GM12878 (cell line): ENCODE measurements at regions not wholly inside any gene's neighbourhood (a gene's known extent, or its start where the extent isn't known, plus 50 kb on each side); places are given as distances from the start of the nearest gene placed in this dataset.

Experiments
- ATAC-seq: fragments of 200-7000 bp; cut with Tn5 transposase; 3 replicates; pipeline ENCODE4 v1.9.1; 2020; ENCODE audit warnings: mild to moderate bottlenecking, moderate library complexity
- BruUV-seq: library from RNA; stranded (reverse); fragments of 400-500 nt; replicated peaks from 2 replicates; lab custom pipeline; 2021; lab: Mats Ljungman, UMichigan
- CTCF ChIA-PET: fragments of 300-600 bp; sonication (Branson Sonifier 250); formaldehyde crosslinking; extraction: SDS; loops from one replicate; lab custom pipeline; 2021; ENCODE audit warnings: inconsistent platforms; lab: Yijun Ruan, JAX
- POLR2A ChIA-PET: fragments of 350-600 bp; formaldehyde crosslinking; extraction: SDS; loops from one replicate; lab custom pipeline; 2021; ENCODE audit warnings: inconsistent platforms; lab: Charles Lee
- RAD21 ChIA-PET: fragments of 300-600 bp; sonication (Branson Sonifier 250); formaldehyde crosslinking; loops from one replicate; lab custom pipeline; 2023; ENCODE audit warnings: antibody characterized with exemption; ENCODE audit not compliant: unreplicated experiment; lab: Charles Lee
- SMC1A ChIA-PET: fragments of 300-600 bp; sonication (Branson Sonifier 250); formaldehyde crosslinking; loops from one replicate; lab custom pipeline; 2023; ENCODE audit not compliant: unreplicated experiment, uncharacterized antibody; lab: Charles Lee
- DNase-seq: peaks from one replicate; pipeline ENCODE4 v3.0.0-alpha.2; 2011; ENCODE audit warnings: low read depth, low spot score
- FAIRE-seq: peaks from 3 replicates; lab custom pipeline; 2011; peaks lifted over from hg19 to GRCh38; lab: Jason Lieb, UNC
- H2AFZ ChIP-seq: 2 replicates; pipeline ENCODE4 v1.6.0; 2011; ENCODE audit warnings: low read depth, low read length, control low read depth; ENCODE audit not compliant: control insufficient read depth
- H3K27ac ChIP-seq: 2 replicates; pipeline ENCODE4 v1.5.1; 2011; ENCODE audit warnings: control low read depth; ENCODE audit not compliant: control insufficient read depth, insufficient read depth
- H3K27me3 ChIP-seq, 2 experiments: replicated peaks in 1 of 2; 2 replicates each; pipeline versions ENCODE4 v1.6.0 to v1.6.1; 2011; ENCODE audit warnings: low read length in 1 of 2; ENCODE audit not compliant: control insufficient read depth in 2 of 2, insufficient read depth in 2 of 2
- H3K36me3 ChIP-seq, 2 experiments: 2 replicates each; pipeline ENCODE4 v1.5.1; 2011; ENCODE audit warnings: low read length in 1 of 2; ENCODE audit not compliant: control insufficient read depth in 2 of 2, insufficient read depth in 2 of 2
- H3K4me1 ChIP-seq: 2 replicates; pipeline ENCODE4 v1.6.1; 2011; ENCODE audit warnings: mild to moderate bottlenecking, low read length, moderate library complexity, mixed read lengths; ENCODE audit not compliant: control insufficient read depth, insufficient read depth
- H3K4me2 ChIP-seq: 2 replicates; pipeline ENCODE4 v1.6.0; 2011; ENCODE audit warnings: control low read depth; ENCODE audit not compliant: control insufficient read depth, insufficient read depth
- H3K4me3 ChIP-seq: fragments of 200-600 bp; sonication (generic); 2 replicates; pipeline ENCODE4 v1.5.1; 2016
- H3K79me2 ChIP-seq: 2 replicates; pipeline ENCODE4 v1.6.0; 2011; ENCODE audit warnings: low read length; ENCODE audit not compliant: control insufficient read depth, insufficient read depth
- H3K9ac ChIP-seq: 2 replicates; pipeline ENCODE4 v1.8.0; 2011; ENCODE audit warnings: low read length, control low read depth, mixed read lengths; ENCODE audit not compliant: control insufficient read depth, insufficient read depth
- H3K9me3 ChIP-seq: replicated peaks from 3 replicates; pipeline ENCODE4 v1.5.1; 2011; ENCODE audit warnings: mild to moderate bottlenecking, low read length; ENCODE audit not compliant: control insufficient read depth, insufficient read depth
- H4K20me1 ChIP-seq: 2 replicates; pipeline ENCODE4 v1.6.0; 2011; ENCODE audit not compliant: control insufficient read depth, insufficient read depth
- CHD2 ChIP-seq: IDR thresholded peaks from 2 replicates; pipeline ENCODE4 v1.6.1; 2011; ENCODE audit warnings: low read depth, low read length, improper control_type of control experiment, borderline replicate concordance
- CREM ChIP-seq: IDR thresholded peaks from 2 replicates; pipeline ENCODE4 v1.6.1; 2014; ENCODE audit warnings: antibody characterized with exemption, low read depth
- EP300 ChIP-seq, 2 experiments: fragments of 150-350 bp in 1 of 2; IDR thresholded peaks; 2 replicates each; pipeline ENCODE4 v1.6.1; 2011 to 2012; ENCODE audit warnings: low read depth in 2 of 2, low read length in 2 of 2, borderline replicate concordance in 1 of 2, improper control_type of control experiment in 1 of 2, inconsistent platforms in 1 of 2; ENCODE audit not compliant: control insufficient read depth in 1 of 2
- HSF1 ChIP-seq: fragments of 150-350 bp; IDR thresholded peaks from 2 replicates; pipeline ENCODE4 v1.6.1; 2014; ENCODE audit warnings: mild to moderate bottlenecking, low read depth, low read length
- MTA2 ChIP-seq: fragments of 450-650 bp; IDR thresholded peaks from 2 replicates; pipeline ENCODE4 v1.6.1; 2016; ENCODE audit warnings: low read depth, mild to moderate bottlenecking, moderate library complexity
- PKNOX1 ChIP-seq: fragments of 450-650 bp; IDR thresholded peaks from 2 replicates; pipeline ENCODE4 v1.6.1; 2016; ENCODE audit warnings: mild to moderate bottlenecking
- TCF7 ChIP-seq: IDR thresholded peaks from 2 replicates; pipeline ENCODE4 v1.6.1; 2014; ENCODE audit warnings: antibody characterized with exemption, borderline replicate concordance
- WRNIP1 ChIP-seq: IDR thresholded peaks from 2 replicates; pipeline ENCODE4 v1.6.1; 2011; ENCODE audit warnings: low read depth, low read length, improper control_type of control experiment, borderline replicate concordance
- WGBS: methylation state at CpG from one replicate; pipeline ENCODE4 v1.1.6; 2016; ENCODE audit warnings: low lambda C conversion rate; ENCODE audit not compliant: insufficient replicate concordance, insufficient coverage; ENCODE audit errors: missing lambda C conversion rate; 5-methylcytosine and 5-hydroxymethylcytosine counted together
- in situ Hi-C: fragments of 300-500 bp; cut with MboI; formaldehyde crosslinking; loops from 9 replicates; pipeline ENCODE4 v1.14.3; 2018; ENCODE audit warnings: mixed read lengths
- intact Hi-C: fragments of 100-400 bp; cut with micrococcal nuclease; formaldehyde crosslinking; loops from one replicate; pipeline ENCODE4 v1.14.2; 2022; ENCODE audit not compliant: unreplicated experiment

GRCh38 chr17:17413821-17414220 lies 63.0 kb upstream of the MED9 start:
- no peak overlapping the region for H2AFZ ChIP-seq
- WGBS: 33% methylated on average over 7 of the region's 7 CpGs
- RAD21 ChIA-PET: no interaction called here
- no peak overlapping the region for H3K9ac ChIP-seq
- H3K36me3 ChIP-seq: no peaks in the 10 kb centered on the region
- SMC1A ChIA-PET: no interaction called here
- H3K27me3 ChIP-seq: no peaks in the 10 kb centered on the region; a peak in 1 of 4 replicates
- DNase-seq (no peak), FAIRE-seq (no peak), ATAC-seq (no peak)
- in situ Hi-C loops (no loop called here), intact Hi-C loops (no loop called here)
- BruUV-seq: no TSS peak
- H3K4me1 ChIP-seq: no peaks in the 10 kb centered on the region
- no peaks in the 10 kb centered on the region for H4K20me1 ChIP-seq
- no peaks in the 10 kb centered on the region for H3K79me2 ChIP-seq
- CTCF ChIA-PET: interaction anchor here (1.4 kb wide), 1 partner anchor 229 kb away, joined by 3 read pairs; no protein-coding TSS in a partner anchor
- H3K27ac ChIP-seq: no peak overlapping the region
- peaks cover 3% of the 10 kb centered on the region; the same call in 1 of the 3 replicates for H3K9me3 ChIP-seq
- H3K4me2 ChIP-seq: no peak overlapping the region
- H3K4me3 ChIP-seq: no peak overlapping the region
- TF ChIP-seq WRNIP1 (no peak), MTA2 (no peak), EP300 (IDR thresholded peaks at IDR 0.05; ENCODE audit: borderline replicate concordance in 1 of 2, control insufficient read depth in 1 of 2, low read depth in 2 of 2, low read length in 2 of 2) (no peak), HSF1 (no peak), TCF7 (no peak), CHD2 (no peak), PKNOX1 (no peak), CREM (no peak)
- POLR2A ChIA-PET: no interaction called here
